GM21381 (cell line): ENCODE measurements at regions not wholly inside any gene's neighbourhood (a gene's known extent, or its start where the extent isn't known, plus 50 kb on each side); places are given as distances from the start of the nearest gene placed in this dataset.

ENCODE experiments used
- ATAC-seq: cut with Tn5 transposase; IDR thresholded peaks from one replicate; pipeline ENCODE4 v1.9.1; 2021; ENCODE audit warnings: mild to moderate bottlenecking, moderate library complexity; ENCODE audit not compliant: unreplicated experiment

GRCh38 chr3:127484601-127485388 lies 105.7 kb downstream of the TPRA1 start:
- no peak for ATAC-seq

GRCh38 chr3:127483902-127484591 lies 106.5 kb downstream of the TPRA1 start:
- no peak for ATAC-seq

- ATAC-seq, result no peak
Measured at GRCh38 chr3:127483005-127483641, 107.4 kb downstream of the TPRA1 start.

- no peak for ATAC-seq
Measured at GRCh38 chr3:127482216-127483004, 108.1 kb downstream of the TPRA1 start.

GRCh38 chr3:127480196-127480954 lies 110.2 kb downstream of the TPRA1 start:
- ATAC-seq, result no peak

GRCh38 chr3:127479449-127479848 lies 111.1 kb downstream of the TPRA1 start:
- ATAC-seq, result no peak

- ATAC-seq, result no peak
Measured at GRCh38 chr3:127478922-127479321, 111.6 kb downstream of the TPRA1 start.

- no peak for ATAC-seq
Measured at GRCh38 chr3:127477396-127477795, 113.1 kb downstream of the TPRA1 start.

GRCh38 chr3:127476936-127477335 lies 113.6 kb downstream of the TPRA1 start:
- ATAC-seq, result no peak

GRCh38 chr3:127475975-127476705 lies 114.4 kb downstream of the TPRA1 start:
- ATAC-seq, result no peak

GRCh38 chr3:127475391-127475790 lies 115.1 kb downstream of the TPRA1 start:
- no peak for ATAC-seq

GRCh38 chr3:127473244-127474024 lies 117.1 kb downstream of the TPRA1 start:
- ATAC-seq, result no peak

GRCh38 chr3:127472506-127472905 lies 118.0 kb downstream of the TPRA1 start:
- no peak for ATAC-seq

GRCh38 chr3:127471142-127471541 lies 119.4 kb downstream of the TPRA1 start:
- no peak for ATAC-seq

GRCh38 chr3:127469760-127470159 lies 120.8 kb downstream of the TPRA1 start:
- no peak for ATAC-seq

- ATAC-seq, result no peak
Measured at GRCh38 chr3:127467391-127467790, 123.1 kb downstream of the TPRA1 start.

GRCh38 chr3:127464642-127465041 lies 125.9 kb downstream of the TPRA1 start:
- no peak for ATAC-seq

- ATAC-seq, result no peak
Measured at GRCh38 chr3:127462111-127462655, 128.3 kb downstream of the TPRA1 start.
